Lung (tissue), 11 donors: ENCODE measurements at regions not wholly inside any gene's neighbourhood (a gene's known extent, or its start where the extent isn't known, plus 50 kb on each side); places are given as distances from the start of the nearest gene placed in this dataset.

Source experiments
- ATAC-seq: fragments of 200-7000 bp; cut with Tn5 transposase; one replicate; pipeline ENCODE4 v1.9.1; 2020; ENCODE audit warnings: moderate number of reproducible peaks; ENCODE audit not compliant: insufficient read depth, low FRiP score
- DNase-seq, 3 donors: peaks; one replicate each; pipeline ENCODE4 v3.0.0-alpha.2; 2013 to 2017
- H3K27ac ChIP-seq, 2 donors: one replicate each; pipeline ENCODE4 v1.5.1; 2013; ENCODE audit warnings: mild to moderate bottlenecking in 2 of 2, moderate library complexity in 2 of 2, control low read depth in 1 of 2, inconsistent platforms in 1 of 2, low read depth in 1 of 2, low read length in 1 of 2
- H3K27me3 ChIP-seq, 3 donors: one replicate each; pipeline ENCODE4 v1.5.1; 2013; ENCODE audit warnings: low read length in 2 of 3; ENCODE audit not compliant: control insufficient read depth in 3 of 3, insufficient read depth in 3 of 3
- H3K36me3 ChIP-seq, 4 donors: one replicate each; pipeline ENCODE4 v1.5.1; 2013; ENCODE audit warnings: low read length in 4 of 4, mild to moderate bottlenecking in 1 of 4, moderate library complexity in 1 of 4; ENCODE audit not compliant: control insufficient read depth in 4 of 4, insufficient read depth in 4 of 4
- H3K4me1 ChIP-seq, 5 donors: one replicate each; pipeline ENCODE4 v1.5.1; 2013; ENCODE audit warnings: low read length in 5 of 5, mild to moderate bottlenecking in 2 of 5, moderate library complexity in 1 of 5; ENCODE audit not compliant: control insufficient read depth in 5 of 5, insufficient read depth in 5 of 5
- H3K4me3 ChIP-seq: one replicate; pipeline ENCODE4 v1.5.1; 2013; ENCODE audit warnings: mild to moderate bottlenecking, control low read depth, moderate library complexity
- H3K9ac ChIP-seq, 2 donors: one replicate each; pipeline ENCODE4 v1.5.1; 2013; ENCODE audit warnings: low read length in 2 of 2, control low read depth in 1 of 2; ENCODE audit not compliant: insufficient read depth in 1 of 2
- H3K9me3 ChIP-seq, 4 donors: one replicate each; pipeline ENCODE4 v1.5.1; 2013; ENCODE audit warnings: low read length in 3 of 4, mild to moderate bottlenecking in 1 of 4, moderate library complexity in 1 of 4; ENCODE audit not compliant: control insufficient read depth in 4 of 4, insufficient read depth in 3 of 4
- WGBS, 2 donors: extraction: QIAGEN DNeasy Blood & Tissue Kit; methylation state at CpG; one replicate each; pipeline ENCODE4 v1.1.7; 2013; 5-methylcytosine and 5-hydroxymethylcytosine counted together
- TF ChIP-seq, protein P1 (sequence below): IDR thresholded peaks from 2 replicates; pipeline ENCODE4 v1.5.1; 2012; ENCODE audit warnings: mild to moderate bottlenecking; ENCODE audit errors: control extremely low read depth, extremely low read depth
- donor health status: control.
- donor health status: control.
- donor health status: Bipolar disorder and iron deficiency.
- donor health status: healthy.
- donor health status: DM: yes; HTN: yes; CAD: no.

- DNase-seq (no peak), ATAC-seq (no peak)
- Histone ChIP-seq H3K9ac (no peak overlapping the region), H3K9me3 (peaks cover 0 to 8% (median 2%) of the 10 kb centered on the region in 4 donors), H3K36me3 (no peaks in the 10 kb centered on the region), H3K27ac (peak overlapping the region in 1 of 2 donors; percentile 60), H3K4me3 (no peak overlapping the region), H3K4me1 (no peaks in the 10 kb centered on the region), H3K27me3 (no peaks in the 10 kb centered on the region)
- WGBS, 2 donors, result 58 to 87% methylated on average over 3 of the region's 3 CpGs
- TF ChIP-seq, protein P1, sequence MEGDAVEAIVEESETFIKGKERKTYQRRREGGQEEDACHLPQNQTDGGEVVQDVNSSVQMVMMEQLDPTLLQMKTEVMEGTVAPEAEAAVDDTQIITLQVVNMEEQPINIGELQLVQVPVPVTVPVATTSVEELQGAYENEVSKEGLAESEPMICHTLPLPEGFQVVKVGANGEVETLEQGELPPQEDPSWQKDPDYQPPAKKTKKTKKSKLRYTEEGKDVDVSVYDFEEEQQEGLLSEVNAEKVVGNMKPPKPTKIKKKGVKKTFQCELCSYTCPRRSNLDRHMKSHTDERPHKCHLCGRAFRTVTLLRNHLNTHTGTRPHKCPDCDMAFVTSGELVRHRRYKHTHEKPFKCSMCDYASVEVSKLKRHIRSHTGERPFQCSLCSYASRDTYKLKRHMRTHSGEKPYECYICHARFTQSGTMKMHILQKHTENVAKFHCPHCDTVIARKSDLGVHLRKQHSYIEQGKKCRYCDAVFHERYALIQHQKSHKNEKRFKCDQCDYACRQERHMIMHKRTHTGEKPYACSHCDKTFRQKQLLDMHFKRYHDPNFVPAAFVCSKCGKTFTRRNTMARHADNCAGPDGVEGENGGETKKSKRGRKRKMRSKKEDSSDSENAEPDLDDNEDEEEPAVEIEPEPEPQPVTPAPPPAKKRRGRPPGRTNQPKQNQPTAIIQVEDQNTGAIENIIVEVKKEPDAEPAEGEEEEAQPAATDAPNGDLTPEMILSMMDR, result no peak
Observed at GRCh38 chr6:12353731-12354130, 63.6 kb downstream of the EDN1 start.

GRCh38 chr6:12354499-12354898 lies 64.3 kb downstream of the EDN1 start:
- Histone ChIP-seq H3K9ac (no peak overlapping the region), H3K27ac (no peak overlapping the region), H3K4me1 (no peaks in the 10 kb centered on the region), H3K27me3 (no peaks in the 10 kb centered on the region), H3K36me3 (no peaks in the 10 kb centered on the region), H3K9me3 (peaks cover 0 to 8% (median 2%) of the 10 kb centered on the region in 4 donors), H3K4me3 (no peak overlapping the region)
- ATAC-seq (peak; percentile 67), DNase-seq (no peak)
- WGBS, 2 donors, result 50 to 78% methylated on average over 3 of the region's 3 CpGs
- TF ChIP-seq, protein P1, result no peak

GRCh38 chr6:12355354-12355753 lies 65.2 kb downstream of the EDN1 start:
- DNase-seq (no peak), ATAC-seq (no peak)
- Histone ChIP-seq H3K27ac (no peak overlapping the region), H3K27me3 (no peaks in the 10 kb centered on the region), H3K9ac (no peak overlapping the region), H3K9me3 (peaks cover 0 to 8% (median 2%) of the 10 kb centered on the region in 4 donors), H3K4me1 (no peaks in the 10 kb centered on the region), H3K36me3 (no peaks in the 10 kb centered on the region), H3K4me3 (no peak overlapping the region)
- TF ChIP-seq, protein P1, result no peak
- 93 to 99% methylated on average over 3 of the region's 3 CpGs for WGBS, 2 donors

- no peak for ATAC-seq
- Histone ChIP-seq H3K36me3 (no peaks in the 10 kb centered on the region), H3K4me1 (no peaks in the 10 kb centered on the region), H3K9me3 (peaks cover 0 to 5% (median 3%) of the 10 kb centered on the region in 4 donors), H3K27me3 (no peaks in the 10 kb centered on the region), H3K4me3 (no peak overlapping the region), H3K27ac (no peak overlapping the region), H3K9ac (no peak overlapping the region)
- WGBS, 2 donors, result 81 to 93% methylated on average over 3 of the region's 3 CpGs
- DNase-seq, result no peak
- TF ChIP-seq, protein P1, result no peak
Observed at GRCh38 chr6:12356431-12356830, 66.3 kb downstream of the EDN1 start.
